ENCODE measurements at regions not wholly inside any gene's neighbourhood (a gene's known extent, or its start where the extent isn't known, plus 50 kb on each side); places are given as distances from the start of the nearest gene placed in this dataset.
"Not testable (repeated sequence)": the region's sequence is repeated elsewhere in the genome, so short reads cannot be mapped to it uniquely, and the experiment has no call there.

GRCh38 chr18:51355841-51356240, 158.4 kb upstream of the MEX3C start:
- Histone ChIP-seq H3K9ac (ENCODE audit: low read length) (no peak overlapping the region), H4K20me1 (ENCODE audit: insufficient read depth) (no peaks in the 10 kb centered on the region), H3K4me2 (ENCODE audit: low read length) (no peak overlapping the region), H2AFZ (ENCODE audit: low read depth, low read length, poor library complexity, severe bottlenecking) (no peak overlapping the region), H3K36me3 (ENCODE audit: control insufficient read depth in 1 of 2, insufficient read depth in 2 of 2, low read length in 2 of 2) (no peaks in the 10 kb centered on the region), H3K4me3 (replicated peaks in 1 of 2; ENCODE audit: low read depth in 1 of 2, low read length in 2 of 2) (no peak overlapping the region), H3K4me1 (ENCODE audit: control insufficient read depth in 1 of 2, insufficient read depth in 2 of 2, low read length in 2 of 2) (no peaks in the 10 kb centered on the region), H3K9me3 (ENCODE audit: control insufficient read depth in 1 of 2, insufficient read depth in 1 of 2, low read depth in 1 of 2, low read length in 2 of 2) (no peaks in the 10 kb centered on the region), H3K9me2 (ENCODE audit: insufficient read depth) (no peaks in the 10 kb centered on the region), H3K27me3 (ENCODE audit: insufficient read depth, low read length) (peaks cover 24% of the 10 kb centered on the region), H3K27ac (ENCODE audit: low read depth, low read length) (no peak overlapping the region), H3K79me2 (ENCODE audit: insufficient read depth, low read length) (no peaks in the 10 kb centered on the region)
- BruUV-seq (replicated peaks), result no TSS peak
- no peak for ATAC-seq
- intact Hi-C loops (cut with micrococcal nuclease), result no loop called here
- ChIA-PET RAD21 (ENCODE audit: low non-redundant PET in 1 of 2, low total read pairs in 2 of 2, uncharacterized antibody in 2 of 2, unreplicated experiment in 2 of 2) (no interaction called here), POLR2A (no interaction called here), CTCF (no interaction called here)
- TF ChIP-seq SRF (IDR thresholded peaks at IDR 0.05; ENCODE audit: low read depth) (no peak), RAD21 (IDR thresholded peaks at IDR 0.05; ENCODE audit: low read depth) (no peak), CBX3 (IDR thresholded peaks at IDR 0.05; ENCODE audit: low read depth) (no peak), CEBPB (IDR thresholded peaks at IDR 0.05; ENCODE audit: low read depth) (no peak), SIN3A (IDR thresholded peaks at IDR 0.05; ENCODE audit: low read depth) (no peak), SP1 (IDR thresholded peaks at IDR 0.05; ENCODE audit: low read depth) (no peak), EGR1 (IDR thresholded peaks at IDR 0.05; ENCODE audit: low read depth) (no peak), ZBTB33 (IDR thresholded peaks at IDR 0.05; ENCODE audit: extremely low read depth, insufficient replicate concordance, low read length) (no peak), EZH2 (IDR thresholded peaks at IDR 0.05) (no peak), EZH2phosphoT487 (IDR thresholded peaks at IDR 0.05; ENCODE audit: borderline replicate concordance) (no peak), ZNF274 (IDR thresholded peaks at IDR 0.05; ENCODE audit: low read depth, low read length) (no peak), MAX (IDR thresholded peaks at IDR 0.05) (no peak), ZFX (IDR thresholded peaks at IDR 0.05) (no peak), POLR2A (IDR thresholded peaks at IDR 0.05; ENCODE audit: borderline replicate concordance, extremely low read depth, insufficient read depth, insufficient read length) (no peak)
- DNase-seq (ENCODE audit: low read depth, low spot score), result no peak

- H3K4me1 ChIP-seq (ENCODE audit: control insufficient read depth in 1 of 2, insufficient read depth in 2 of 2, low read length in 2 of 2); H3K9ac ChIP-seq (ENCODE audit: low read length); H3K4me2 ChIP-seq (ENCODE audit: low read length); H4K20me1 ChIP-seq (ENCODE audit: insufficient read depth); ATAC-seq; H3K27me3 ChIP-seq (ENCODE audit: insufficient read depth, low read length); CTCF ChIA-PET; H3K9me2 ChIP-seq (ENCODE audit: insufficient read depth); intact Hi-C loops (cut with micrococcal nuclease); POLR2A ChIA-PET; BruUV-seq (replicated peaks); H3K9me3 ChIP-seq (ENCODE audit: control insufficient read depth in 1 of 2, insufficient read depth in 1 of 2, low read depth in 1 of 2, low read length in 2 of 2); H3K79me2 ChIP-seq (ENCODE audit: insufficient read depth, low read length); H3K36me3 ChIP-seq (ENCODE audit: control insufficient read depth in 1 of 2, insufficient read depth in 2 of 2, low read length in 2 of 2); RAD21 ChIA-PET (ENCODE audit: low non-redundant PET in 1 of 2, low total read pairs in 2 of 2, uncharacterized antibody in 2 of 2, unreplicated experiment in 2 of 2); H3K4me3 ChIP-seq (replicated peaks in 1 of 2; ENCODE audit: low read depth in 1 of 2, low read length in 2 of 2); DNase-seq (ENCODE audit: low read depth, low spot score); H3K27ac ChIP-seq (ENCODE audit: low read depth, low read length); H2AFZ ChIP-seq (ENCODE audit: low read depth, low read length, poor library complexity, severe bottlenecking): not testable (repeated sequence)
Measured at GRCh38 chr18:51360301-51360700, 162.8 kb upstream of the MEX3C start.

Data from HCT116 (cell line).